ENCODE measurements at regions not wholly inside any gene's neighbourhood (a gene's known extent, or its start where the extent isn't known, plus 50 kb on each side); places are given as distances from the start of the nearest gene placed in this dataset.

DNA sequence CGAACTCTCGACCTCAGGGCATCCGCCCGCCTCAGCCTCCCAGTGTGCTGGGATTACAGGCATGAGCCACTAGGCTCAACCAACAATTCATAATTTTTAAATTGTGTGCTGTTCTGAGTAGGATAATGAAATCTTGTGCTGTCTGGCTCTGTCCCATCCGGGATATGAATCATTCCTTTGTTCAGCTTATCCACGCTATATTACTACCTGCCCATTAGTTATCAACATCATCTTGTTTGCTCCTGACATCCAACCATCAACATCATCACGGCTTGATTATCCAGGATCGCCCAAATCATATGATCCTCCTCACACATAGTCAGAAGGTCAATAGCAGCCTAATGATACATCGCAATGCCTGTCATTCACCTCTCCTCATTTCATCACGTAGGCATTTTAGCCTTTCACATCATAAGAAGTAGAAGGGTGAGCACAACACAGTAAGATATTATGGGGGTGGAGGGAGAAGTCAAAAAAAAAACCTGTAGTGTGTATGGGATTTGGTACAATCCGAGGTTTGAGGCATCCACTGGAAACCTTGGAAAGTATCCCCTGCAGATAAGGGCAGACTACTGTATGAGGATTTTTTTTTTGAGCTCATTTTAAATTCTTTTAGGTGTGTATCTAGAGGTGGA, 77.0 kb upstream of the SIAH1 start:
- CTCF ChIA-PET: no interaction called here
- FAIRE-seq (no peak), DNase-seq (ENCODE audit: low read depth, low spot score) (no peak)
- no peaks in the 10 kb centered on the region for H3K9me3 ChIP-seq (replicated peaks; ENCODE audit: control insufficient read depth, insufficient read depth, low read length)
- H3K4me3 ChIP-seq (replicated peaks in 1 of 3; ENCODE audit: insufficient read depth in 1 of 3, low read depth in 1 of 3, low read length in 3 of 3): no peak overlapping the region
- H3K9me1 ChIP-seq (replicated peaks; ENCODE audit: control insufficient read depth, extremely low read depth, insufficient read depth, low read length): no peaks in the 10 kb centered on the region
- intact Hi-C loops (cut with micrococcal nuclease): no loop called here
- no TSS peak for BruUV-seq (replicated peaks)
- POLR2A ChIA-PET: no interaction called here
- no peaks in the 10 kb centered on the region for H3K27me3 ChIP-seq (ENCODE audit: control insufficient read depth in 2 of 2, insufficient read depth in 2 of 2, low read length in 2 of 2)
- no peak overlapping the region for H3K4me2 ChIP-seq (ENCODE audit: insufficient read depth, low read length)
- H3K27ac ChIP-seq (ENCODE audit: insufficient read depth, low read depth, low read length): no peak overlapping the region
- no peaks in the 10 kb centered on the region for H3K36me3 ChIP-seq (ENCODE audit: control insufficient read depth in 2 of 2, extremely low read depth in 1 of 2, insufficient read depth in 2 of 2, low read length in 2 of 2)
- H2AFZ ChIP-seq (ENCODE audit: low read depth, low read length): no peak overlapping the region
- H3K9ac ChIP-seq (replicated peaks; ENCODE audit: extremely low read depth, insufficient read depth, low read length): no peak overlapping the region
- TF ChIP-seq POLR2AphosphoS5 (IDR thresholded peaks at IDR 0.05; ENCODE audit: insufficient read depth, low read depth, low read length) (no peak), EZH2 (IDR thresholded peaks at IDR 0.05; ENCODE audit: borderline replicate concordance, low read depth, low read length, severe bottlenecking) (no peak), MAX (IDR thresholded peaks at IDR 0.05; ENCODE audit: insufficient read depth, insufficient read length) (no peak), POLR2A (IDR thresholded peaks at IDR 0.05; ENCODE audit: low read depth, low read length) (no peak), MYC (IDR thresholded peaks at IDR 0.05; ENCODE audit: low read depth, low read length) (no peak), FOS (IDR thresholded peaks at IDR 0.05; ENCODE audit: borderline replicate concordance, insufficient read depth, low read length) (no peak), JUN (IDR thresholded peaks at IDR 0.05; ENCODE audit: borderline replicate concordance, insufficient read depth, insufficient read length, low read depth) (no peak), GATA2 (IDR thresholded peaks at IDR 0.05; ENCODE audit: insufficient read depth, insufficient read length, low read depth, low read length) (no peak)
- TF ChIP-seq, protein P1, sequence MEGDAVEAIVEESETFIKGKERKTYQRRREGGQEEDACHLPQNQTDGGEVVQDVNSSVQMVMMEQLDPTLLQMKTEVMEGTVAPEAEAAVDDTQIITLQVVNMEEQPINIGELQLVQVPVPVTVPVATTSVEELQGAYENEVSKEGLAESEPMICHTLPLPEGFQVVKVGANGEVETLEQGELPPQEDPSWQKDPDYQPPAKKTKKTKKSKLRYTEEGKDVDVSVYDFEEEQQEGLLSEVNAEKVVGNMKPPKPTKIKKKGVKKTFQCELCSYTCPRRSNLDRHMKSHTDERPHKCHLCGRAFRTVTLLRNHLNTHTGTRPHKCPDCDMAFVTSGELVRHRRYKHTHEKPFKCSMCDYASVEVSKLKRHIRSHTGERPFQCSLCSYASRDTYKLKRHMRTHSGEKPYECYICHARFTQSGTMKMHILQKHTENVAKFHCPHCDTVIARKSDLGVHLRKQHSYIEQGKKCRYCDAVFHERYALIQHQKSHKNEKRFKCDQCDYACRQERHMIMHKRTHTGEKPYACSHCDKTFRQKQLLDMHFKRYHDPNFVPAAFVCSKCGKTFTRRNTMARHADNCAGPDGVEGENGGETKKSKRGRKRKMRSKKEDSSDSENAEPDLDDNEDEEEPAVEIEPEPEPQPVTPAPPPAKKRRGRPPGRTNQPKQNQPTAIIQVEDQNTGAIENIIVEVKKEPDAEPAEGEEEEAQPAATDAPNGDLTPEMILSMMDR (IDR thresholded peaks at IDR 0.05; ENCODE audit: extremely low read depth in 1 of 2, insufficient read depth in 1 of 2, low read depth in 1 of 2, low read length in 2 of 2): no peak
- H3K79me2 ChIP-seq (ENCODE audit: control insufficient read depth, insufficient read depth, low read length): no peaks in the 10 kb centered on the region
- no peaks in the 10 kb centered on the region for H3K4me1 ChIP-seq (ENCODE audit: control insufficient read depth, extremely low read depth, insufficient read depth, low read length)
- no peaks in the 10 kb centered on the region for H4K20me1 ChIP-seq (replicated peaks; ENCODE audit: control insufficient read depth, extremely low read depth, insufficient read depth, low read length)
- dilution Hi-C loops (cut with MboI; ENCODE audit: extremely low pct_ligation_motif_present, low sequenced_read_pairs): no loop called here

Data from endothelial cell of umbilical vein (primary cell).